Liver (tissue), 3 donors: ENCODE measurements at regions not wholly inside any gene's neighbourhood (a gene's known extent, or its start where the extent isn't known, plus 50 kb on each side); places are given as distances from the start of the nearest gene placed in this dataset.
A peak's percentile ranks its signal among the peaks of the same experiment; 100 is the strongest.
"Not testable (repeated sequence)": the region's sequence is repeated elsewhere in the genome, so short reads cannot be mapped to it uniquely, and the experiment has no call there.

Experiments
- JUND ChIP-seq, 2 donors: IDR thresholded peaks; 2 replicates each; pipeline ENCODE4 v1.6.1; 2016; ENCODE audit warnings: antibody characterized with exemption in 2 of 2
- RAD21 ChIP-seq, 2 donors: IDR thresholded peaks; 2 replicates each; pipeline ENCODE4 v1.6.1; 2016; ENCODE audit warnings: antibody characterized with exemption in 2 of 2, mild to moderate bottlenecking in 2 of 2
- RXRA ChIP-seq, 2 donors: IDR thresholded peaks; 2 replicates each; pipeline ENCODE4 v1.6.1; 2017 to 2018; ENCODE audit warnings: antibody characterized with exemption in 2 of 2, mild to moderate bottlenecking in 1 of 2
- TAF1 ChIP-seq: conservative IDR thresholded peaks from 2 replicates; pipeline ENCODE4 v1.6.1; 2016; ENCODE audit warnings: antibody characterized with exemption, mild to moderate bottlenecking
- TF ChIP-seq, protein P1 (sequence below): fragments of 150-350 bp; IDR thresholded peaks from 2 replicates; pipeline ENCODE4 v1.5.1; 2017; ENCODE audit warnings: improper control_type of control experiment, low read depth, low read length; ENCODE audit not compliant: missing input control
- TF ChIP-seq, protein P2 (sequence below): IDR thresholded peaks from 2 replicates; pipeline ENCODE4 v1.6.1; 2016; ENCODE audit warnings: antibody characterized with exemption
- donor health status: healthy.
- donor health status: healthy.

DNA sequence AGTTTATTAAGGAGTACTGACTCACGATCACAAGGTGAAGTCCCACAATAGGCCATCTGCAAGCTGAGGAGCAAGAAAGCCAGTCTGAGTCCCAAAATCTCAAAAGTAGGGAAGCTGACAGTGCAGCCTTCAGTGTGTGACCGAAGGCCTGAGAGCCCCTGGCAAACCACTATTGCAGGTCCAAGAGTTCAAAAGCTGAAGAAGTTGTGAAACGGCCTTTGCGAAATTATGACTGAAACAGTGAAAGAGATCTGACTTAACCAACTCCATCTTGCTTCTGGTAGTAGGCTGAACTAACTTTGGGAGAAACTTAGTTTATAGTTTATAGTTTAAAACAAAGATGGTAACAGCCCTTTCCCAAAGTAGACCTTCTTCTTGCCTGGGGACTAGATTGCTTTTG, 471.6 kb downstream of the FRK start:
- TF ChIP-seq, protein P1, sequence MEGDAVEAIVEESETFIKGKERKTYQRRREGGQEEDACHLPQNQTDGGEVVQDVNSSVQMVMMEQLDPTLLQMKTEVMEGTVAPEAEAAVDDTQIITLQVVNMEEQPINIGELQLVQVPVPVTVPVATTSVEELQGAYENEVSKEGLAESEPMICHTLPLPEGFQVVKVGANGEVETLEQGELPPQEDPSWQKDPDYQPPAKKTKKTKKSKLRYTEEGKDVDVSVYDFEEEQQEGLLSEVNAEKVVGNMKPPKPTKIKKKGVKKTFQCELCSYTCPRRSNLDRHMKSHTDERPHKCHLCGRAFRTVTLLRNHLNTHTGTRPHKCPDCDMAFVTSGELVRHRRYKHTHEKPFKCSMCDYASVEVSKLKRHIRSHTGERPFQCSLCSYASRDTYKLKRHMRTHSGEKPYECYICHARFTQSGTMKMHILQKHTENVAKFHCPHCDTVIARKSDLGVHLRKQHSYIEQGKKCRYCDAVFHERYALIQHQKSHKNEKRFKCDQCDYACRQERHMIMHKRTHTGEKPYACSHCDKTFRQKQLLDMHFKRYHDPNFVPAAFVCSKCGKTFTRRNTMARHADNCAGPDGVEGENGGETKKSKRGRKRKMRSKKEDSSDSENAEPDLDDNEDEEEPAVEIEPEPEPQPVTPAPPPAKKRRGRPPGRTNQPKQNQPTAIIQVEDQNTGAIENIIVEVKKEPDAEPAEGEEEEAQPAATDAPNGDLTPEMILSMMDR: not testable (repeated sequence)
- not testable (repeated sequence) for TF ChIP-seq TAF1; JUND (IDR thresholded peaks at IDR 0.05)
- TF ChIP-seq, protein P2, sequence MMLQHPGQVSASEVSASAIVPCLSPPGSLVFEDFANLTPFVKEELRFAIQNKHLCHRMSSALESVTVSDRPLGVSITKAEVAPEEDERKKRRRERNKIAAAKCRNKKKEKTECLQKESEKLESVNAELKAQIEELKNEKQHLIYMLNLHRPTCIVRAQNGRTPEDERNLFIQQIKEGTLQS: peak; percentile 44
- TF ChIP-seq RXRA (IDR thresholded peaks at IDR 0.05) (peak; percentile 35 to 55), RAD21 (IDR thresholded peaks at IDR 0.05) (peak; percentile 17 to 39)
